ENCODE measurements at regions not wholly inside any gene's neighbourhood (a gene's known extent, or its start where the extent isn't known, plus 50 kb on each side); places are given as distances from the start of the nearest gene placed in this dataset.

DNA sequence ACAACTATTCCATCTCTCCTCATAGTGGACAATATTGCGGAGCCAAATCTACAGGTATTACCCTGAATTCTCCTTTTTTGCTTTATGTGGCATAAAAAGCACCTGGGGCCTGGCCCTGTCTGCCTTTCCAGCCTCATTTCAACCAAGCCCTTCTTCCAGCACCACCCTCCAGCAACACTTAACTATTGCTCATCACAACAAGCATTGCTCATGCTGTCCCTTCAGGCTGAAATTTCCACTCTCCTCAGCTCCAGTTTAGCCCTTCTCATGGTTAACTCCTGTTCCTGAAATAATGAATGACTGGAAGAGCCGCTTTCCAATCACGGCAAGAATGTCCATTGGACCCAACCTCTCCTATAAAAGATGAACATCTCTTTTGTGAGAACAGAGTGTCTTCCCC lies 107.4 kb downstream of the P2RY1 start:
- no peak for TF ChIP-seq POLR2AphosphoS5 (IDR thresholded peaks at IDR 0.05; ENCODE audit: low read depth, low read length)
- TF ChIP-seq POLR2A (IDR thresholded peaks at IDR 0.05; ENCODE audit: low read depth, low read length), result no peak
- no peak for TF ChIP-seq TAF1 (IDR thresholded peaks at IDR 0.05; ENCODE audit: low read depth, low read length)

Data from GM12891 (cell line).